K562 (cell line): ENCODE measurements at regions not wholly inside any gene's neighbourhood (a gene's known extent, or its start where the extent isn't known, plus 50 kb on each side); places are given as distances from the start of the nearest gene placed in this dataset.
"Not testable (repeated sequence)": the region's sequence is repeated elsewhere in the genome, so short reads cannot be mapped to it uniquely, and the experiment has no call there.

Experiments used
- ATAC-seq: fragments of 200-7000 bp; cut with Tn5 transposase; 3 replicates; pipeline ENCODE4 v1.9.1; 2020; ENCODE audit warnings: moderate library complexity
- BruUV-seq: library from RNA; stranded (reverse); fragments of 400-500 nt; replicated peaks from 2 replicates; lab custom pipeline; 2021; lab: Mats Ljungman, UMichigan
- CTCF ChIA-PET: fragments of 300-600 bp; formaldehyde crosslinking; extraction: SDS; loops from one replicate; lab custom pipeline; 2021; ENCODE audit warnings: low intra/inter-chr PET ratio; lab: Yijun Ruan, JAX
- POLR2A ChIA-PET: fragments of 300-600, 350-650 bp; sonication (Branson Sonifier 250); formaldehyde crosslinking; extraction: SDS; loops from one replicate; lab custom pipeline; 2021; ENCODE audit warnings: antibody characterized with exemption, inconsistent platforms; lab: Yijun Ruan, JAX
- DNase-seq, 4 experiments: peaks; one replicate each; pipeline versions ENCODE4 v3.0.0 to v3.0.0-alpha.2; 2011 to 2018; ENCODE audit warnings: low spot score in 3 of 4, mixed read lengths in 3 of 4; ENCODE audit errors: extremely low read depth in 1 of 4
- FAIRE-seq: peaks from 2 replicates; lab custom pipeline; 2011; peaks lifted over from hg19 to GRCh38; lab: Jason Lieb, UNC
- H2AFZ ChIP-seq: 2 replicates; pipeline ENCODE4 v1.6.0; 2011; ENCODE audit warnings: low read depth, low read length, control low read depth, inconsistent platforms
- H3K27ac ChIP-seq: fragments of 200-600 bp; 3 replicates; pipeline ENCODE4 v1.8.0; 2011; ENCODE audit warnings: low read depth, mild to moderate bottlenecking, control low read depth, inconsistent platforms, low read length, moderate library complexity, mixed read lengths; ENCODE audit errors: extremely low read depth
- H3K27me3 ChIP-seq, 2 experiments: fragments of 300-600 bp in 1 of 2; 2 replicates in 1 of 2; 3 replicates in 1 of 2; pipeline versions ENCODE4 v1.6.0 to v1.8.0; 2011; ENCODE audit warnings: inconsistent platforms in 2 of 2, low read length in 2 of 2, mild to moderate bottlenecking in 1 of 2, mixed read lengths in 1 of 2, moderate library complexity in 1 of 2; ENCODE audit not compliant: control insufficient read depth in 2 of 2, insufficient read depth in 2 of 2
- H3K36me3 ChIP-seq: fragments of 300-600 bp; 3 replicates; pipeline ENCODE4 v1.8.0; 2011; ENCODE audit warnings: mild to moderate bottlenecking, low read length, inconsistent platforms; ENCODE audit not compliant: control insufficient read depth, insufficient read depth
- H3K4me1 ChIP-seq, 2 experiments: fragments of 200-600 bp in 1 of 2; replicated peaks in 1 of 2; 2 replicates in 1 of 2; 3 replicates in 1 of 2; pipeline versions ENCODE4 v1.5.1 to v1.8.0; 2011; ENCODE audit warnings: inconsistent platforms in 2 of 2, low read length in 2 of 2, mild to moderate bottlenecking in 1 of 2, mixed read lengths in 1 of 2, moderate library complexity in 1 of 2; ENCODE audit not compliant: control insufficient read depth in 2 of 2, insufficient read depth in 2 of 2
- H3K4me2 ChIP-seq: 2 replicates; pipeline ENCODE4 v1.6.1; 2011; ENCODE audit warnings: low read length, control low read depth, inconsistent platforms, mixed read lengths; ENCODE audit not compliant: insufficient read depth
- H3K4me3 ChIP-seq: fragments of 200-600 bp; sonication (generic), shearing (Covaris generic); 2 replicates; pipeline ENCODE4 v1.5.1; 2016; ENCODE audit warnings: control low read depth, inconsistent platforms
- H3K79me2 ChIP-seq: fragments of 200-600 bp; 3 replicates; pipeline ENCODE4 v1.8.0; 2011; ENCODE audit warnings: low read length, inconsistent platforms; ENCODE audit not compliant: control insufficient read depth, insufficient read depth
- H3K9ac ChIP-seq, 2 experiments: 2 replicates each; pipeline versions ENCODE4 v1.6.0 to v1.6.1; 2011; ENCODE audit warnings: low read depth in 2 of 2, low read length in 2 of 2, control low read depth in 1 of 2, inconsistent platforms in 1 of 2, mild to moderate bottlenecking in 1 of 2, mixed read lengths in 1 of 2; ENCODE audit not compliant: insufficient read depth in 1 of 2
- H3K9me1 ChIP-seq: one replicate; pipeline ENCODE4 v1.6.0; 2011; ENCODE audit warnings: inconsistent platforms, mild to moderate bottlenecking, low read length, moderate library complexity; ENCODE audit not compliant: control insufficient read depth, insufficient read depth
- H3K9me3 ChIP-seq: replicated peaks from 2 replicates; pipeline ENCODE4 v1.5.1; 2011; ENCODE audit warnings: low read depth, low read length, inconsistent platforms; ENCODE audit not compliant: control insufficient read depth, insufficient read depth
- H4K20me1 ChIP-seq: replicated peaks from 2 replicates; pipeline ENCODE4 v1.6.1; 2011; ENCODE audit warnings: low read length, inconsistent platforms, mixed read lengths; ENCODE audit not compliant: control insufficient read depth, insufficient read depth
- BACH1 ChIP-seq: fragments of 200-800 bp; sonication (Bioruptor generic); IDR thresholded peaks from 2 replicates; pipeline ENCODE4 v1.6.1; 2016; ENCODE audit warnings: missing genetic modification characterization, missing compliant biosample characterization
- HMGXB4 ChIP-seq: sonication (generic); formaldehyde crosslinking; IDR thresholded peaks from 2 replicates; pipeline ENCODE4 v1.8.1; 2023; ENCODE audit warnings: mild to moderate bottlenecking, missing genetic modification reagents
- KDM1A ChIP-seq, 2 experiments: fragments of 450-650 bp; IDR thresholded peaks; 2 replicates each; pipeline ENCODE4 v1.6.1; 2016; ENCODE audit warnings: mild to moderate bottlenecking in 2 of 2
- NR0B1 ChIP-seq: fragments of 450-650 bp; IDR thresholded peaks from one replicate; pipeline ENCODE4 v1.6.1; 2018; ENCODE audit warnings: mild to moderate bottlenecking, moderate library complexity; ENCODE audit not compliant: partially characterized antibody
- POLR2A ChIP-seq: fragments of 450-650 bp; conservative IDR thresholded peaks from 2 replicates; pipeline ENCODE4 v1.6.1; 2016
- RBFOX2 ChIP-seq: fragments of 200-400 bp; formaldehyde crosslinking; IDR thresholded peaks from 2 replicates; pipeline ENCODE4 v1.6.1; 2017; ENCODE audit warnings: low read depth, mild to moderate bottlenecking, low read length, moderate library complexity
- TAF9B ChIP-seq: fragments of 450-650 bp; IDR thresholded peaks from 2 replicates; pipeline ENCODE4 v1.6.1; 2018; ENCODE audit warnings: mild to moderate bottlenecking; ENCODE audit not compliant: partially characterized antibody
- TBP ChIP-seq: optimal IDR thresholded peaks from 2 replicates; pipeline ENCODE3; 2011; ENCODE audit warnings: low read depth, low read length, improper control_type of control experiment
- TRIM25 ChIP-seq: fragments of 450-650 bp; IDR thresholded peaks from 2 replicates; pipeline ENCODE4 v1.7.0; 2016; ENCODE audit warnings: borderline replicate concordance
- ZNF146 ChIP-seq: IDR thresholded peaks from one replicate; pipeline ENCODE4 v1.6.1; 2018; ENCODE audit warnings: missing compliant biosample characterization; ENCODE audit not compliant: unreplicated experiment
- ZNF436 ChIP-seq: fragments of 250-450, 450-650 bp; sonication (Bioruptor Pico); formaldehyde crosslinking; IDR thresholded peaks from 2 replicates; pipeline ENCODE4 v1.7.0; 2020; ENCODE audit warnings: mild to moderate bottlenecking
- WGBS: fragments of 100-300 bp; shearing (Covaris generic); methylation state at CpG from one replicate; pipeline ENCODE4 v1.1.6; 2016; ENCODE audit warnings: low coverage, mixed read lengths; ENCODE audit not compliant: insufficient coverage; ENCODE audit errors: missing lambda C conversion rate; 5-methylcytosine and 5-hydroxymethylcytosine counted together
- in situ Hi-C: fragments of 300-500 bp; cut with MboI; formaldehyde crosslinking; loops from 4 replicates; pipeline ENCODE4 v1.15.0; 2018; ENCODE audit warnings: inconsistent platforms, mixed read lengths
- intact Hi-C: fragments of 100-400 bp; cut with micrococcal nuclease; formaldehyde crosslinking; loops from 2 replicates; pipeline ENCODE4 v1.14.2; 2022

- H3K9me1 ChIP-seq, DNase-seq, H3K36me3 ChIP-seq, BruUV-seq, H3K4me2 ChIP-seq, H3K9ac ChIP-seq, H3K9me3 ChIP-seq, H3K27ac ChIP-seq, H3K4me3 ChIP-seq, FAIRE-seq, H2AFZ ChIP-seq, in situ Hi-C loops, H3K27me3 ChIP-seq, H4K20me1 ChIP-seq, H3K4me1 ChIP-seq, POLR2A ChIA-PET, intact Hi-C loops, CTCF ChIA-PET, H3K79me2 ChIP-seq, ATAC-seq: not testable (repeated sequence)
- WGBS: 0% methylated on average over 2 of the region's 2 CpGs
- TF ChIP-seq ZNF146 (CRISPR knock-in tag): peak; percentile 61
These were observed 139.9 kb upstream of the EXOC2 start for GRCh38 chr6:832804-833203.

- no peak for FAIRE-seq
- no peaks in the 10 kb centered on the region for H3K79me2 ChIP-seq
- in situ Hi-C loops: no loop called here
These were observed 137.9 kb upstream of the EXOC2 start for GRCh38 chr6:830667-831327.

More at GRCh38 chr6:830667-831327, 137.9 kb upstream of the EXOC2 start:
- ChIA-PET POLR2A (interaction anchor here (0.8 kb wide), 1 partner anchor 23 kb away, joined by 3 read pairs; no protein-coding TSS in a partner anchor), CTCF (no interaction called here)
- TF ChIP-seq TAF9B: no peak
- no peak for TF ChIP-seq HMGXB4 (CRISPR knock-in tag)
- no peak for TF ChIP-seq ZNF436 (CRISPR knock-in tag)
- no peak for TF ChIP-seq NR0B1
- TF ChIP-seq KDM1A (IDR thresholded peaks at IDR 0.05): no peak
- TF ChIP-seq POLR2A: no peak
- TF ChIP-seq TRIM25: no peak
- TF ChIP-seq TBP: no peak
- no peak for TF ChIP-seq RBFOX2
- no peak for TF ChIP-seq BACH1
- no peak for ATAC-seq
- DNase-seq: no peak
- Histone ChIP-seq H4K20me1 (no peaks in the 10 kb centered on the region), H3K4me1 (no peaks in the 10 kb centered on the region), H2AFZ (no peak overlapping the region), H3K9ac (no peak overlapping the region), H3K27ac (no peak overlapping the region), H3K27me3 (no peaks in the 10 kb centered on the region; a peak in 1 of 5 replicates), H3K4me3 (no peak overlapping the region), H3K4me2 (no peak overlapping the region), H3K36me3 (no peaks in the 10 kb centered on the region), H3K9me1 (no peaks in the 10 kb centered on the region), H3K9me3 (no peaks in the 10 kb centered on the region)
- BruUV-seq: no TSS peak
- intact Hi-C loops: no loop called here
- 3% methylated on average over 6 of the region's 6 CpGs for WGBS
